Epithelial cell of proximal tubule (primary cell): ENCODE measurements at regions not wholly inside any gene's neighbourhood (a gene's known extent, or its start where the extent isn't known, plus 50 kb on each side); places are given as distances from the start of the nearest gene placed in this dataset.

Experiments
- DNase-seq: peaks from one replicate; pipeline ENCODE4 v3.0.0-alpha.2; 2011; ENCODE audit warnings: low read depth
- H3K4me3 ChIP-seq: 2 replicates; pipeline ENCODE4 v1.5.1; 2011; ENCODE audit warnings: low read depth, mild to moderate bottlenecking, low read length
- CTCF ChIP-seq: conservative IDR thresholded peaks from 2 replicates; pipeline ENCODE4 v1.5.1; 2012; ENCODE audit warnings: low read depth, mild to moderate bottlenecking, low read length

GRCh38 chr9:109904666-109905065, 124.7 kb downstream of the PALM2AKAP2 start:
- no peak overlapping the region for H3K4me3 ChIP-seq
- no peak for TF ChIP-seq CTCF
- DNase-seq: no peak

- H3K4me3 ChIP-seq: no peak overlapping the region
- DNase-seq: no peak
- TF ChIP-seq CTCF: no peak
Measured at GRCh38 chr9:109905472-109905871, 125.5 kb downstream of the PALM2AKAP2 start.

GRCh38 chr9:109906766-109907382, 126.9 kb downstream of the PALM2AKAP2 start:
- no peak overlapping the region for H3K4me3 ChIP-seq
- peak; percentile 18 for TF ChIP-seq CTCF
- no peak for DNase-seq

- H3K4me3 ChIP-seq: no peak overlapping the region
- no peak for TF ChIP-seq CTCF
- no peak for DNase-seq
Measured at GRCh38 chr9:109907400-109907799, 127.4 kb downstream of the PALM2AKAP2 start.

GRCh38 chr9:109907810-109908458, 127.9 kb downstream of the PALM2AKAP2 start:
- H3K4me3 ChIP-seq: no peak overlapping the region
- DNase-seq: no peak
- no peak for TF ChIP-seq CTCF

- DNase-seq: no peak
- H3K4me3 ChIP-seq: no peak overlapping the region
- TF ChIP-seq CTCF: no peak
Measured at GRCh38 chr9:109908459-109909390, 128.7 kb downstream of the PALM2AKAP2 start.
